GM23338 (cell line): ENCODE measurements at regions not wholly inside any gene's neighbourhood (a gene's known extent, or its start where the extent isn't known, plus 50 kb on each side); places are given as distances from the start of the nearest gene placed in this dataset.
A peak's percentile ranks its signal among the peaks of the same experiment; 100 is the strongest.

Experiments used
- ATAC-seq: fragments of 200-7000 bp; cut with Tn5 transposase; 3 replicates; pipeline ENCODE4 v1.9.1; 2020
- DNase-seq: peaks from one replicate; pipeline ENCODE4 v3.0.0-alpha.2; 2015; ENCODE audit warnings: low spot score
- H2AFZ ChIP-seq: fragments of 200-600 bp; sonication (generic); 2 replicates; pipeline ENCODE4 v1.8.0; 2016; ENCODE audit warnings: antibody characterized with exemption, mild to moderate bottlenecking, moderate library complexity
- H3F3A ChIP-seq: fragments of 200-600 bp; sonication (generic); replicated peaks from 2 replicates; pipeline ENCODE4 v1.8.0; 2017; ENCODE audit warnings: antibody characterized with exemption, mixed run types, low read depth
- H3K27ac ChIP-seq: fragments of 200-600 bp; sonication (generic); 2 replicates; pipeline ENCODE4 v1.6.1; 2016; ENCODE audit warnings: low read depth
- H3K27me3 ChIP-seq: fragments of 200-600 bp; sonication (generic); 2 replicates; pipeline ENCODE4 v1.8.0; 2016; ENCODE audit warnings: mild to moderate bottlenecking, mixed run types, moderate library complexity; ENCODE audit not compliant: insufficient read depth
- H3K36me3 ChIP-seq: fragments of 200-600 bp; sonication (generic); 2 replicates; pipeline ENCODE4 v1.8.0; 2016; ENCODE audit warnings: mild to moderate bottlenecking; ENCODE audit not compliant: insufficient read depth
- H3K4me1 ChIP-seq: fragments of 200-600 bp; sonication (generic); 2 replicates; pipeline ENCODE4 v1.8.0; 2016; ENCODE audit warnings: mild to moderate bottlenecking, moderate library complexity; ENCODE audit not compliant: insufficient read depth
- H3K4me2 ChIP-seq: fragments of 200-600 bp; sonication (generic); 2 replicates; pipeline ENCODE4 v1.7.1; 2017; ENCODE audit warnings: mixed run types
- H3K4me3 ChIP-seq: fragments of 200-600 bp; sonication (generic); 2 replicates; pipeline ENCODE4 v1.6.1; 2016; ENCODE audit warnings: mixed run types
- H3K79me2 ChIP-seq: fragments of 200-600 bp; sonication (generic); replicated peaks from 2 replicates; pipeline ENCODE4 v1.8.0; 2017; ENCODE audit warnings: mild to moderate bottlenecking; ENCODE audit not compliant: insufficient read depth
- H3K9me2 ChIP-seq: fragments of 200-600 bp; sonication (generic); 2 replicates; pipeline ENCODE4 v1.8.0; 2017; ENCODE audit not compliant: insufficient read depth
- H4K20me1 ChIP-seq: fragments of 200-600 bp; sonication (generic); replicated peaks from 2 replicates; pipeline ENCODE4 v1.8.0; 2017; ENCODE audit warnings: mild to moderate bottlenecking; ENCODE audit not compliant: insufficient read depth
- H3K27ac Mint-ChIP-seq: 2 replicates; pipeline ENCODE4 v1.8.0; 2020; ENCODE audit warnings: inconsistent platforms, mild to moderate bottlenecking, moderate library complexity, mixed read lengths
- H3K27me3 Mint-ChIP-seq: 3 replicates; pipeline ENCODE4 v1.8.0; 2022; ENCODE audit warnings: low read depth, mild to moderate bottlenecking, moderate library complexity, mixed read lengths, inconsistent platforms; ENCODE audit not compliant: insufficient read depth, poor library complexity
- H3K36me3 Mint-ChIP-seq: 3 replicates; pipeline ENCODE4 v1.8.0; 2021; ENCODE audit warnings: low read depth, mild to moderate bottlenecking, inconsistent platforms, moderate library complexity, mixed read lengths
- H3K4me1 Mint-ChIP-seq: 3 replicates; pipeline ENCODE4 v1.8.0; 2020; ENCODE audit warnings: mild to moderate bottlenecking, inconsistent platforms, mixed read lengths
- H3K4me3 Mint-ChIP-seq: 3 replicates; pipeline ENCODE4 v1.8.0; 2021; ENCODE audit warnings: moderate library complexity, mild to moderate bottlenecking, inconsistent platforms, mixed read lengths
- H3K9me3 Mint-ChIP-seq: 3 replicates; pipeline ENCODE4 v1.8.0; 2020; ENCODE audit warnings: moderate library complexity, mild to moderate bottlenecking, inconsistent platforms, mixed read lengths
- CREB1 ChIP-seq: fragments of 250-450 bp; sonication (Bioruptor Pico); IDR thresholded peaks from 2 replicates; pipeline ENCODE4 v1.5.0; 2020; ENCODE audit warnings: low read depth, mild to moderate bottlenecking, moderate library complexity
- ETS1 ChIP-seq: IDR thresholded peaks from 2 replicates; pipeline ENCODE4 v1.6.1; 2016; ENCODE audit warnings: antibody characterized with exemption
- EZH2 ChIP-seq: fragments of 200-600 bp; sonication (generic); IDR thresholded peaks from one replicate; pipeline ENCODE4 v1.8.0; 2017; ENCODE audit warnings: antibody characterized with exemption, mild to moderate bottlenecking, low read depth; ENCODE audit not compliant: unreplicated experiment
- EZH2phosphoT487 ChIP-seq: fragments of 200-600 bp; sonication (generic); IDR thresholded peaks from one replicate; pipeline ENCODE4 v1.8.1; 2018; ENCODE audit warnings: antibody characterized with exemption; ENCODE audit not compliant: unreplicated experiment
- JUNB ChIP-seq: IDR thresholded peaks from one replicate; pipeline ENCODE4 v1.6.1; 2016; ENCODE audit warnings: antibody characterized with exemption; ENCODE audit not compliant: unreplicated experiment
- NANOG ChIP-seq: IDR thresholded peaks from 2 replicates; pipeline ENCODE4 v1.6.1; 2016; ENCODE audit warnings: antibody characterized with exemption, borderline replicate concordance
- POLR2AphosphoS5 ChIP-seq: IDR thresholded peaks from 2 replicates; pipeline ENCODE4 v1.6.1; 2016; ENCODE audit warnings: antibody characterized with exemption, low read depth
- STAT1 ChIP-seq: IDR thresholded peaks from one replicate; pipeline ENCODE4 v1.6.1; 2016; ENCODE audit warnings: antibody characterized with exemption; ENCODE audit not compliant: unreplicated experiment
- ZNF114 ChIP-seq: fragments of 250-450 bp; sonication (Bioruptor Pico); IDR thresholded peaks from 2 replicates; pipeline ENCODE4 v1.5.0; 2020; ENCODE audit warnings: mild to moderate bottlenecking, moderate library complexity
- ZNF331 ChIP-seq: fragments of 250-450 bp; sonication (Bioruptor Pico); IDR thresholded peaks from 2 replicates; pipeline ENCODE4 v1.5.0; 2020; ENCODE audit warnings: low read depth, mild to moderate bottlenecking, moderate library complexity
- TF ChIP-seq, protein P1 (sequence below), 2 experiments: fragments of 200-600 bp in 1 of 2; sonication (generic) in 1 of 2; conservative IDR thresholded peaks; 2 replicates each; pipeline versions ENCODE4 v1.5.1 to v1.6.1; 2016 to 2017; ENCODE audit warnings: antibody characterized with exemption in 2 of 2, low read depth in 2 of 2, mild to moderate bottlenecking in 2 of 2, moderate library complexity in 1 of 2
- TF ChIP-seq, protein P2 (sequence below): IDR thresholded peaks from one replicate; pipeline ENCODE4 v1.6.1; 2018; ENCODE audit warnings: antibody characterized with exemption; ENCODE audit not compliant: unreplicated experiment

- Histone ChIP-seq H3K9me2 (no peaks in the 10 kb centered on the region; the same call in 1 of the 2 replicates), H3K4me3 (no peak overlapping the region), H3K27ac (no peak overlapping the region), H3K4me1 (peaks cover 10% of the 10 kb centered on the region; the same call in 1 of the 2 replicates), H3K27me3 (no peaks in the 10 kb centered on the region), H4K20me1 (no peaks in the 10 kb centered on the region), H3K4me2 (no peak overlapping the region), H3F3A (no peaks in the 10 kb centered on the region), H2AFZ (no peak overlapping the region), H3K79me2 (no peaks in the 10 kb centered on the region), H3K36me3 (no peaks in the 10 kb centered on the region)
- peaks cover 13% of the 10 kb centered on the region for H3K4me1 Mint-ChIP-seq
- H3K27me3 Mint-ChIP-seq: no peaks in the 10 kb centered on the region
- no peaks in the 10 kb centered on the region; the same call in 2 of the 3 replicates for H3K36me3 Mint-ChIP-seq
- ATAC-seq: no peak
- DNase-seq: no peak
- no peak overlapping the region for H3K4me3 Mint-ChIP-seq
- no peak overlapping the region for H3K27ac Mint-ChIP-seq
- H3K9me3 Mint-ChIP-seq: no peaks in the 10 kb centered on the region
- TF ChIP-seq NANOG (no peak), JUNB (no peak), STAT1 (no peak), EZH2 (no peak)
Measured at GRCh38 chr4:11264346-11264745, 164.3 kb downstream of the HS3ST1 start.

GRCh38 chr4:11263208-11263607, 165.5 kb downstream of the HS3ST1 start:
- ATAC-seq: peak; percentile 55
- no peaks in the 10 kb centered on the region for H3F3A ChIP-seq
- peaks cover 13% of the 10 kb centered on the region for H3K4me1 Mint-ChIP-seq
- no peaks in the 10 kb centered on the region for H4K20me1 ChIP-seq
- H3K9me2 ChIP-seq: no peaks in the 10 kb centered on the region; the same call in 1 of the 2 replicates
- H3K9me3 Mint-ChIP-seq: no peaks in the 10 kb centered on the region; the same call in 2 of the 3 replicates
- H3K4me1 ChIP-seq: peaks cover 10% of the 10 kb centered on the region; the same call in 1 of the 2 replicates
- H3K27ac Mint-ChIP-seq: no peak overlapping the region
- H3K27ac ChIP-seq: no peak overlapping the region
- H3K36me3 Mint-ChIP-seq: no peaks in the 10 kb centered on the region; the same call in 2 of the 3 replicates
- no peaks in the 10 kb centered on the region for H3K79me2 ChIP-seq
- H3K4me2 ChIP-seq: peak overlapping the region; percentile 45
- H2AFZ ChIP-seq: no peak overlapping the region
- no peak overlapping the region for H3K4me3 ChIP-seq
- H3K36me3 ChIP-seq: no peaks in the 10 kb centered on the region
- H3K27me3 ChIP-seq: no peaks in the 10 kb centered on the region
- H3K27me3 Mint-ChIP-seq: no peaks in the 10 kb centered on the region
- peak; percentile 29 for DNase-seq
- H3K4me3 Mint-ChIP-seq: no peak overlapping the region
- TF ChIP-seq, protein P1, sequence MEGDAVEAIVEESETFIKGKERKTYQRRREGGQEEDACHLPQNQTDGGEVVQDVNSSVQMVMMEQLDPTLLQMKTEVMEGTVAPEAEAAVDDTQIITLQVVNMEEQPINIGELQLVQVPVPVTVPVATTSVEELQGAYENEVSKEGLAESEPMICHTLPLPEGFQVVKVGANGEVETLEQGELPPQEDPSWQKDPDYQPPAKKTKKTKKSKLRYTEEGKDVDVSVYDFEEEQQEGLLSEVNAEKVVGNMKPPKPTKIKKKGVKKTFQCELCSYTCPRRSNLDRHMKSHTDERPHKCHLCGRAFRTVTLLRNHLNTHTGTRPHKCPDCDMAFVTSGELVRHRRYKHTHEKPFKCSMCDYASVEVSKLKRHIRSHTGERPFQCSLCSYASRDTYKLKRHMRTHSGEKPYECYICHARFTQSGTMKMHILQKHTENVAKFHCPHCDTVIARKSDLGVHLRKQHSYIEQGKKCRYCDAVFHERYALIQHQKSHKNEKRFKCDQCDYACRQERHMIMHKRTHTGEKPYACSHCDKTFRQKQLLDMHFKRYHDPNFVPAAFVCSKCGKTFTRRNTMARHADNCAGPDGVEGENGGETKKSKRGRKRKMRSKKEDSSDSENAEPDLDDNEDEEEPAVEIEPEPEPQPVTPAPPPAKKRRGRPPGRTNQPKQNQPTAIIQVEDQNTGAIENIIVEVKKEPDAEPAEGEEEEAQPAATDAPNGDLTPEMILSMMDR (conservative IDR thresholded peaks at IDR 0.05; ENCODE audit: low read depth in 2 of 2): no peak
- TF ChIP-seq STAT1: no peak
- TF ChIP-seq POLR2AphosphoS5: no peak
- TF ChIP-seq ETS1: no peak
- TF ChIP-seq CREB1: no peak
- TF ChIP-seq, protein P2, sequence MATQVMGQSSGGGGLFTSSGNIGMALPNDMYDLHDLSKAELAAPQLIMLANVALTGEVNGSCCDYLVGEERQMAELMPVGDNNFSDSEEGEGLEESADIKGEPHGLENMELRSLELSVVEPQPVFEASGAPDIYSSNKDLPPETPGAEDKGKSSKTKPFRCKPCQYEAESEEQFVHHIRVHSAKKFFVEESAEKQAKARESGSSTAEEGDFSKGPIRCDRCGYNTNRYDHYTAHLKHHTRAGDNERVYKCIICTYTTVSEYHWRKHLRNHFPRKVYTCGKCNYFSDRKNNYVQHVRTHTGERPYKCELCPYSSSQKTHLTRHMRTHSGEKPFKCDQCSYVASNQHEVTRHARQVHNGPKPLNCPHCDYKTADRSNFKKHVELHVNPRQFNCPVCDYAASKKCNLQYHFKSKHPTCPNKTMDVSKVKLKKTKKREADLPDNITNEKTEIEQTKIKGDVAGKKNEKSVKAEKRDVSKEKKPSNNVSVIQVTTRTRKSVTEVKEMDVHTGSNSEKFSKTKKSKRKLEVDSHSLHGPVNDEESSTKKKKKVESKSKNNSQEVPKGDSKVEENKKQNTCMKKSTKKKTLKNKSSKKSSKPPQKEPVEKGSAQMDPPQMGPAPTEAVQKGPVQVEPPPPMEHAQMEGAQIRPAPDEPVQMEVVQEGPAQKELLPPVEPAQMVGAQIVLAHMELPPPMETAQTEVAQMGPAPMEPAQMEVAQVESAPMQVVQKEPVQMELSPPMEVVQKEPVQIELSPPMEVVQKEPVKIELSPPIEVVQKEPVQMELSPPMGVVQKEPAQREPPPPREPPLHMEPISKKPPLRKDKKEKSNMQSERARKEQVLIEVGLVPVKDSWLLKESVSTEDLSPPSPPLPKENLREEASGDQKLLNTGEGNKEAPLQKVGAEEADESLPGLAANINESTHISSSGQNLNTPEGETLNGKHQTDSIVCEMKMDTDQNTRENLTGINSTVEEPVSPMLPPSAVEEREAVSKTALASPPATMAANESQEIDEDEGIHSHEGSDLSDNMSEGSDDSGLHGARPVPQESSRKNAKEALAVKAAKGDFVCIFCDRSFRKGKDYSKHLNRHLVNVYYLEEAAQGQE: no peak
- no peak for TF ChIP-seq EZH2phosphoT487
- TF ChIP-seq ZNF114 (CRISPR knock-in tag): no peak
- TF ChIP-seq ZNF331 (CRISPR knock-in tag): no peak
